Activated CD8-positive, alpha-beta memory T cell treated with anti-CD3 and anti-CD28 coated beads, Interleukin-2, amount 10 ng/mL, durations not matched to agents 7 days and 5 days (primary cell): ENCODE measurements at regions not wholly inside any gene's neighbourhood (a gene's known extent, or its start where the extent isn't known, plus 50 kb on each side); places are given as distances from the start of the nearest gene placed in this dataset.

Experiments used
- ATAC-seq: fragments of 150-1000 bp; cut with Tn5 transposase; one replicate; pipeline ENCODE4 v1.10.0; 2021; ENCODE audit warnings: moderate library complexity
- CTCF ChIA-PET: fragments of 350-600 bp; sonication (Branson Sonifier 250); formaldehyde crosslinking; loops from one replicate; lab custom pipeline; 2021; ENCODE audit warnings: antibody characterized with exemption; lab: Charles Lee
- DNase-seq: peaks from one replicate; pipeline ENCODE4 v3.0.0-alpha.2; 2020
- H3K27ac Mint-ChIP-seq: one replicate; pipeline ENCODE4 v1.8.0; 2021; ENCODE audit warnings: mild to moderate bottlenecking, mixed read lengths
- H3K27me3 Mint-ChIP-seq: one replicate; pipeline ENCODE4 v1.8.0; 2021; ENCODE audit warnings: mixed read lengths
- H3K36me3 Mint-ChIP-seq: one replicate; pipeline ENCODE4 v1.8.0; 2021; ENCODE audit warnings: mild to moderate bottlenecking, mixed read lengths
- H3K4me1 Mint-ChIP-seq: one replicate; pipeline ENCODE4 v1.8.0; 2021; ENCODE audit warnings: mixed read lengths
- H3K4me3 Mint-ChIP-seq: one replicate; pipeline ENCODE4 v1.8.0; 2021; ENCODE audit warnings: mild to moderate bottlenecking, moderate library complexity, mixed read lengths
- H3K9me3 Mint-ChIP-seq: one replicate; pipeline ENCODE4 v1.8.0; 2022; ENCODE audit warnings: low read depth, mixed read lengths

DNA sequence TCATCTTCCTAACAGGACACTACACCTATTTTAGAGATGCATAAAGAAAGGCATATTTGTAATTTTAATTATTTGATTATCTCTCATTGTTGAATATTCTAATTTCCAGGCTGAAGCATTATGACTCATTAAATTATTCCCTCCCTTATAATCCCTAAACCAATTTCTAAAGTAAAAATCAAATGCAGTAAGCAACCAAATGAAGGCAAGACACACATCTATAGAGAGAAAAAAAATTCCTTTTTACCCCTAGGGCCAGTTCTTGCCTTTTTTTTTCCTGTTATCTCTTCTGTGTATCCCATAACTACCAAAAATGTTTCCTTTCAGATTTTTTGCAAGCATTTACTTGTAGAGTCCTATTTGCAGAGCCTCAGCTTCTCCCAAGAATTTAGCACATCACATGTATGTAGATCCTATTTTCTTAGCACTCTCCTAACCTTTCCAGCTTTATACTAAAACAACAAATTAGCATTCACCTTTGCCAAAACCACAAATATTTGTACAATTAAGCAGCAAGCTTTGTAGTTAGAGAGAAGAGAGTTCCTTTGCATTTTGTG is 177.9 kb downstream of the SATB1 start:
- DNase-seq (no peak), ATAC-seq (no peak)

DNA sequence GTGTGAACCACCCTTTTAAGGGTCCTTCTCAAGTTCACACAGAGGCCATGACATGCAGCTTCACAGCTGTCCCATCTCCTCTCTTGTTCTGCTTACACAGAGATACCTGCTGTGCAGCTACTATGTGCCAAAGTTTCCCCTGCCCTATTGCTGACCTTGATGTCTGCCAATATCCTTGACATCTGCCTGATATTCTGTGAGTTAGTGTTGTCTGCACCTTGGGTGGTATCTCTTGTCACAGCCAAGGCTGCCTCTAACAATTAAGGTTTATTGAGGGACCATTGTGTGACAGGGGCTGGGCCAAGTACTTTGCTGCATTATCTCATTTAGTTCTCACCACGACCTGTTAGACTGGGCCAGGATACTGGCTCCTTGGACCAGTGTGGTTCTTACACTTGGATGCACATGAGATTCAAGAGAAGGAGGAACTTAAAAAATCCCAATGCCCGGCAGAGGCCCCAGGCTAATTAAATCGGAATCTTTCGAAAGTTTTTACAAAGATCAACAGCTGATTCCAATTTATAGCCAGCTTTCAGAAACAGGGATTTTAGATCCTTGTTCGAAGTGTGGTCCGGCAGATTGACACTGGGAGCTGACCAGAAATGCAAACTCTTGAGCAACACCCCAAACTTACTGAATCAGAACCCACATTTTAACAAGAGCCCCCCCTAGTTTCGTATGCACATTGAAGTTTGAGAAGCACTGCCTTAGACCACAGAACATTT is 178.6 kb downstream of the SATB1 start:
- CTCF ChIA-PET = no interaction called here
- Mint-ChIP-seq H3K27ac (no peak overlapping the region), H3K4me3 (no peak overlapping the region), H3K4me1 (peaks cover 9% of the 10 kb centered on the region), H3K27me3 (peaks cover 48% of the 10 kb centered on the region), H3K9me3 (no peaks in the 10 kb centered on the region), H3K36me3 (no peaks in the 10 kb centered on the region)
- ATAC-seq (no peak), DNase-seq (no peak)

More for the DNA sequence above, 177.9 kb downstream of the SATB1 start:
- CTCF ChIA-PET = interaction anchor here (0.7 kb wide), 1 partner anchor 32 kb away, joined by 3 read pairs; no protein-coding TSS in a partner anchor
- H3K4me3 Mint-ChIP-seq = no peak overlapping the region
- H3K27ac Mint-ChIP-seq = no peak overlapping the region
- H3K9me3 Mint-ChIP-seq = no peaks in the 10 kb centered on the region
- no peaks in the 10 kb centered on the region for H3K36me3 Mint-ChIP-seq
- H3K27me3 Mint-ChIP-seq = peaks cover 42% of the 10 kb centered on the region
- H3K4me1 Mint-ChIP-seq = peaks cover 9% of the 10 kb centered on the region

DNA sequence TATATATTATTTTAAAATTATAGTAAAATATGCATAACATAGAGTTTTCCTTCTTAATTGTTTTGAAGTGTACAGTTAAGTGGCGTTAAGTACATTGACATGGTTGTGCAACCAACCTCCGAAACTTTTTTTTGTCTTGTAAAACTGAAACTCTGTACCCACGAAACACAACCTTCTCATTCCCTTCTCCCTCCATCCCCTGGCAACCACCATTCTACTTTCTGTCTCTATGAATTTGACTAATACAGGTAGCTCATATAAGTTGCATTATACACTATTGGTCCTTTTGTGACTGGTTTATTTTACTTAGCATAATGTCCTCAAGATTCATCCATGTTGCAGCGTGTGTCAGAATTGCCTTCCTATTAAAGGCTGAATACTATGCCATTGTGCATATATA is 179.4 kb downstream of the SATB1 start:
- no peak overlapping the region for H3K4me3 Mint-ChIP-seq
- DNase-seq (no peak), ATAC-seq (peak; percentile 65)
- CTCF ChIA-PET = no interaction called here
- peaks cover 9% of the 10 kb centered on the region for H3K4me1 Mint-ChIP-seq
- H3K27ac Mint-ChIP-seq = no peak overlapping the region
- no peaks in the 10 kb centered on the region for H3K9me3 Mint-ChIP-seq
- no peaks in the 10 kb centered on the region for H3K36me3 Mint-ChIP-seq
- H3K27me3 Mint-ChIP-seq = peaks cover 43% of the 10 kb centered on the region

DNA sequence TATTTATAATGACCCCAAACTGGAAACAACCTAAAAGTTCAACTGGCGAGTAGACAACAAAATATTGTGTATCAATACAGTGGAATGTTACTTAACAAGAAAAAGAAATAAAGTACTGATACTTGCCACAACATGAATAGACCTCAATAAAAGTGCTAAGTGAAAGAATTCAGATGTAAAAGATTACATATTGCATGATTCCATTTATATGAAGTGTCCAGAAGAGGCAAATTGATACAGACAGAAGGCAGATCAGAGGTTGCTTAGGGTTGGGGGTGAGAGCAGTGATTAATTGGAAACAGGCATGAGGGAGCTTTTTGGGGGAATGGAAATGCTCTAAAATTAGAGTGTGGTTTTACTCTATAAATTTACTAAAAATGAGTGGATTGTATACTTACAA is 183.3 kb downstream of the SATB1 start:
- peaks cover 42% of the 10 kb centered on the region for H3K27me3 Mint-ChIP-seq
- no peaks in the 10 kb centered on the region for H3K36me3 Mint-ChIP-seq
- H3K4me3 Mint-ChIP-seq = no peak overlapping the region
- ATAC-seq (no peak), DNase-seq (no peak)
- no peaks in the 10 kb centered on the region for H3K9me3 Mint-ChIP-seq
- no peak overlapping the region for H3K27ac Mint-ChIP-seq
- H3K4me1 Mint-ChIP-seq = peaks cover 28% of the 10 kb centered on the region
- CTCF ChIA-PET = no interaction called here

DNA sequence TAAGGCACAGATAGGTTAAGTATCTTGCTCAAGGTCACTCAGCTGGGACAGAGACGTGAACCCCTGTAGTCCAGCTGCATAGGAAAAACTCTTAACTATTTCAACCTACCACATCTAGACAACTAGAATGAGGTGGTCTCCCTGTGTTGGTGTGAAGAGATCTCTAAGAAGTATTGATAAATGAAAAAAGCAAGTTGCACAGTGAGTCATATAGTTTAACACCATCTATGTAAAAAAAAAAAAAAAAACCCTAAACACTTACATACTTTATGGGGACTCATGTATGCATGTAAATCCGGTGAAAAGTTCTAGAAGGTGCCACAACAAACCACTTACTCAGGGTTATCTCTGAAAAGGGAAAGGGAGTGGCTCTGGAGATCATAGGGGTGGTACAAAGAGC is 185.5 kb downstream of the SATB1 start:
- peaks cover 1% of the 10 kb centered on the region for H3K36me3 Mint-ChIP-seq

DNA sequence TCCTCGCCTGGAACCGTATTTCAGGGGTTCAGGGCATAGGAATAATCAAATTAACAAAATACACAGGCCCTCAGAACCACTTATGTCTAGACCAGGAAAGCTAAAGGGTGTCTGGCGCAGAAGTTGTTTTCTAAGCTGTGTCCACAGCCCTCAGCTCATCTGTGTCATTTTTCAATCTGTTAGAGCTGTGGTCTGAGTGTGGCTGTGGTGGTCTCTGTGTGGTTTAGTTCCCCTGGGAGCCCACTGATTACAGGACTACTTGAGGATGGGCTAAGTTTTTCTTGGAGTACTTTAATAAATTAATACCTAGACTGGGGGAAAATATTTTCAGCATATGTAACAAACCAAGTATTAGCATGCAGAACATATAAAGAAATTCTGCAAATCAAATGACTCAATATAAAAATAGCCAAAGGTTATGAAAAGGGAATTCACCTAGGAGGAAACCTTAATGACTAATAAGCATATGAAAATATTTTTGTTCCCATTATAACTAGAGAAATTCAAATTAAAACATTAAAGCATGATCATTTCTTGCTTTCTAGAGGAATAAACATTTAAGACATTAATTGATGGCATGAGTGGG is 186.3 kb downstream of the SATB1 start:
- H3K27ac Mint-ChIP-seq = no peak overlapping the region
- H3K9me3 Mint-ChIP-seq = no peaks in the 10 kb centered on the region
- DNase-seq (no peak), ATAC-seq (no peak)
- CTCF ChIA-PET = no interaction called here
- H3K27me3 Mint-ChIP-seq = peaks cover 45% of the 10 kb centered on the region
- no peak overlapping the region for H3K4me3 Mint-ChIP-seq
- peaks cover 1% of the 10 kb centered on the region for H3K36me3 Mint-ChIP-seq
- H3K4me1 Mint-ChIP-seq = peaks cover 23% of the 10 kb centered on the region

More for the DNA sequence above, 185.5 kb downstream of the SATB1 start:
- DNase-seq (no peak), ATAC-seq (no peak)
- peaks cover 23% of the 10 kb centered on the region for H3K4me1 Mint-ChIP-seq
- H3K9me3 Mint-ChIP-seq = no peaks in the 10 kb centered on the region
- H3K27me3 Mint-ChIP-seq = peaks cover 46% of the 10 kb centered on the region
- CTCF ChIA-PET = no interaction called here
- H3K27ac Mint-ChIP-seq = no peak overlapping the region
- H3K4me3 Mint-ChIP-seq = no peak overlapping the region

DNA sequence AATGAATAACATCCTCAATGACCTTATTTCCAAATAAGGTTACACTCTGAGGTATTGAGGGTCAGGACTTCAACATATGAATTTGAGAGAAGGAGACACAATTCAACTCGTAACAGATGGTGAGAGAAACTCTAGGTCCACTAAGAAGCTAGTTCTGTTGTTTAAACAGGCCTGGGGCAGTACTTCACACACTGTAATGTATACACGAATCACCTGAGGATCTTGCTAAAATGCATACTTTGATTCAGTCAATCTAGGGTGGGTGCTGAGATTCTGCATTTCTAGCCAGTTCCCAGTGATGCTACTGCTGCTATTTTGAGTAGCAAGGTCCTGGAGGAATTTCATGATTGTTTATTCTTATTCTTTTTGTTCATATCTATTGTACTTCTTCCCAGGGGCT is 186.8 kb downstream of the SATB1 start:
- Mint-ChIP-seq H3K27me3 (peaks cover 45% of the 10 kb centered on the region), H3K36me3 (peaks cover 1% of the 10 kb centered on the region), H3K4me3 (no peak overlapping the region), H3K4me1 (peaks cover 23% of the 10 kb centered on the region), H3K27ac (no peak overlapping the region), H3K9me3 (no peaks in the 10 kb centered on the region)
- no peak for ATAC-seq
- no peak for DNase-seq
- CTCF ChIA-PET = no interaction called here

DNA sequence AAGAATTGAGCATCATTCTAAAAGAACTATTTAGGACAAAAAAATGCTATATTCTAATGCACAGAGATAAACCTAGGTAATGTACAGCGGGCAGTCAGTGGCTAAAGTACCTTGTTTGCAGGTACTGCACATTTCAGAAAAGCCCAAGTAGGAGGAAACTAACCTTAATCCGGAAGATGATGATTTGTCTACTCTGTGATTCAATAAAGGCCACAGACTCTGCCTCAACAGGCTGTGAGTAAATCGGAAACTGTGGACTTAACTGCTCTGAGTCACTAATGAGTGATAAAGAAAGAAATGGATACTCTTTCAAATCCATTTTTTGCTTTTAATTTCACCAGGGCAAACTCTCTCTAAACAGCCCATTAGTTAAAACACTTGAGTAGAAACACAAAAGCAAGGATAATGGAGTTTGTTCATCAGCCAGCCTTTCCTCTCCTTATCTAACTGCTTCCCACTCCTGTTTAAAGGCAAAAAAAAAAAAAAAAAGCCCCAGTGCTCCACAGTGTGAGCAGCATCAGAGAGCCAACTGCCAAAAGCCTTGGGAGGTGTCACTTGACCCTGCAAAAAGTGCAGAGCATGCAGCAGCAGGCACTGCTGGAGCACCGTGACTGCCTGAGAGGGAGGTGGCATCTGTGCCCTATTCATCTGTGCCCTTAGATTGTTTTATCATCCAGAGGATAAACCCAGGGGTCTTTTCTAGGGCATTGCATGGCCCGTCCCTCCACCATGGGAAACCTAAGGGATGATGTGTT is 187.7 kb downstream of the SATB1 start:
- peak; percentile 93 for ATAC-seq
- no peak overlapping the region for H3K4me3 Mint-ChIP-seq
- peaks cover 1% of the 10 kb centered on the region for H3K36me3 Mint-ChIP-seq
- peaks cover 23% of the 10 kb centered on the region for H3K4me1 Mint-ChIP-seq
- H3K27ac Mint-ChIP-seq = peak overlapping the region; percentile 45
- peak; percentile 55 for DNase-seq
- peaks cover 49% of the 10 kb centered on the region for H3K27me3 Mint-ChIP-seq
- H3K9me3 Mint-ChIP-seq = no peaks in the 10 kb centered on the region
- CTCF ChIA-PET = no interaction called here

DNA sequence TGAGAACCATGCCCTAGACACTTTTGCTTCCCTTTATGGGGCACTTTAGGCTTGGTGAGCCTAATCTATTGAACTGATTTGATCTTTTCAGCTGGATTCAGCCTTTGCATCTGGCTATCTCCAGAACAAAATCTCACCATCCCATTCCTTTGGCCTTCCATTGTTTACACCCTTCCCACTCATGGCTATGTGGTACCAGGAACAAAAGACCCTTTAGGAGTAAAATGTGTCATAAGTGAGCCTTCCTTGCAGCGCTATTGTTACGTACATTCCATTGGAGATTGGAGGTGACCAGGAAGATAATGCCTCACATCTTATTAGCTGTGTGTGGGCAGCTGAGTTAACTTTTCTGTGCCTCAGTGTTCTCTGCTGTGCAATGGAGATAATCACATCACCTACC is 188.4 kb downstream of the SATB1 start:
- no peak for DNase-seq
- peaks cover 23% of the 10 kb centered on the region for H3K4me1 Mint-ChIP-seq
- peaks cover 1% of the 10 kb centered on the region for H3K36me3 Mint-ChIP-seq
- H3K27ac Mint-ChIP-seq = no peak overlapping the region
- peaks cover 49% of the 10 kb centered on the region for H3K27me3 Mint-ChIP-seq
- no peak for ATAC-seq
- no peaks in the 10 kb centered on the region for H3K9me3 Mint-ChIP-seq
- H3K4me3 Mint-ChIP-seq = no peak overlapping the region
- CTCF ChIA-PET = no interaction called here

DNA sequence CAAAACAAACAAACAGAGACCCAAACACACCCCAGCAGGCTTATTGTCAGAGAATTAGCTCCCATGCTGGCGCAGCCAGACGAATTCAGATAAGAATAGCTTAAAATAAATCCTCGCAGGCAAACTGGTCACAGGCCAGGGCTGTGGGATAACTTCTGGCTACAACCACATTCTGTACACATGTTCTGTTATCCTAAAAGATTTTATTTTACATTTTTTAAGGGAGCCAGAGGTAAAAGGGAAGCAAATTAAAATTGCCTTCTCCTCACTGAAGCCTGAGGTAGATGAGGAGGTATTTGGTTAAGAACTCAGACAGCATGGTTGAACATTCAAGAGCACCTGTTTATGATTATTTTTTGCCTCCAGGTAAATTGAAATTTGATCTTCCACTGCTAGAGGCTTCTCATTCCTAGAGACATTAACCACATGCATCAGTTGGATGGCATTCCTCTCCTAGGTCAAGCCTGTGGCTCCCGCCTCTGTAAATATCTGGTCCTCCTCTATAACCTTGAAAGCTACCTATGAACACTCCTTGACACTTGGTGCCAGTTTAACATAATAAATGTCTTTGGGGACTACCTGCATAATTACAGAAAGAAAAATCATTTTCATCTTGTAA is 190.3 kb downstream of the SATB1 start:
- DNase-seq (no peak), ATAC-seq (no peak)
- H3K36me3 Mint-ChIP-seq = peaks cover 1% of the 10 kb centered on the region
- no peak overlapping the region for H3K27ac Mint-ChIP-seq
- CTCF ChIA-PET = no interaction called here
- H3K27me3 Mint-ChIP-seq = peaks cover 46% of the 10 kb centered on the region
- H3K4me1 Mint-ChIP-seq = peaks cover 23% of the 10 kb centered on the region
- no peak overlapping the region for H3K4me3 Mint-ChIP-seq
- H3K9me3 Mint-ChIP-seq = no peaks in the 10 kb centered on the region

DNA sequence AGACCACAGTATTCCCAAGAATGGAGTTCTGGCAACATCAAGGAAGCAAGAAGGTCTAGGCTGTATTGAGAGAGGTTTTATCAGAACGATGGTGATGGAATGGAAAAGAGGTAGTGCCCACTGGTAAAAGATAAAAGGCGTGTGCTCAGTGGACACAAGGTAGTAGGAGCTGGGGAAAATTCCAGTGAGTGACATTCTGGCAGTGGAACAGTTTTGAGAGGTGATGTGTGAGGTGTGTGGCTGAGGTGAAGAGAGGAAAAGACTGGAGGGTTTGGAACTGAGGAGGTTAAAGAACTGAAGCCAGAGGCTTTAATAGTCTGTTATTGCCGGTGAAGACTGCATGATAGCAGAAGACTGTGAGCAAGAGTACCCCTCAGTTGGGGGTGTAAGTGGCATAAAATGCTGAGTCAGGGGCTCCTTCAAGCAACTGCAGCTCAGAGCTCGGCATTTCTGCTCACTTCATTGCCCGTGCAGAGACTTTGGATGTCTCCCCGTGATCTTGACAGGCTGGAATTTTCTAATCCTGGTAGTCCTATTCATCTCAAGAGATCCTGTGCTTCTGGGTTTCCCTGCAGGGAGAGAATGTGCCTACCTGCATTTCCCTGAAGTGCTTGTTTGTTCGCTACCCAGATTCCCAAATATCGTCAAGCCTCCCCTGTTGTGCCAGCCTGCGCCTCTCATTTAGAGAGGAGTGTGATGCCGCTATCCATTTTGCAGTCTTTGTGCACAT is 191.0 kb downstream of the SATB1 start:
- peaks cover 1% of the 10 kb centered on the region for H3K36me3 Mint-ChIP-seq
- no peak overlapping the region for H3K4me3 Mint-ChIP-seq
- ATAC-seq (no peak), DNase-seq (no peak)
- H3K27me3 Mint-ChIP-seq = peaks cover 40% of the 10 kb centered on the region
- CTCF ChIA-PET = no interaction called here
- no peak overlapping the region for H3K27ac Mint-ChIP-seq
- no peaks in the 10 kb centered on the region for H3K9me3 Mint-ChIP-seq
- peaks cover 22% of the 10 kb centered on the region for H3K4me1 Mint-ChIP-seq

DNA sequence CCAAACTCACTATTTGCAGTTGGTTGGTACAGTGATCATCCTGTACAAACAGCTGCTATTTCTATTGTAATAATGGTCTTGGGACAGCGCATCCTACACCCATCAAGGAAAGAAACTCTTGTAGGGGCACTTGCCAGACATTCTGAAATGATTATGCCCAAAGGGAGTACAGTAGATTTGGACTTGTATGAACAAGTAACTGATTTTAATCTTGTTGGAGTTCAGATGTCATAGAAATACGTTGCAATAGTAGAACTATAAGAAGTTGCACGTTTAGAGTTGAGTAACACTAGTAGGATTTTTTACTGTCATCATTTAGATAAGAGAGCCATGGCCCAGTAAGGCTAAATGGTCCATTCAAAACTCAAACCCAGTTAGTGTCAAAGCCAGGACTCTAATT is 192.8 kb downstream of the SATB1 start:
- no peak overlapping the region for H3K27ac Mint-ChIP-seq
- peaks cover 1% of the 10 kb centered on the region for H3K36me3 Mint-ChIP-seq
- H3K4me1 Mint-ChIP-seq = peaks cover 8% of the 10 kb centered on the region
- CTCF ChIA-PET = no interaction called here
- ATAC-seq (no peak), DNase-seq (no peak)
- peaks cover 43% of the 10 kb centered on the region for H3K27me3 Mint-ChIP-seq
- no peak overlapping the region for H3K4me3 Mint-ChIP-seq
- H3K9me3 Mint-ChIP-seq = no peaks in the 10 kb centered on the region

DNA sequence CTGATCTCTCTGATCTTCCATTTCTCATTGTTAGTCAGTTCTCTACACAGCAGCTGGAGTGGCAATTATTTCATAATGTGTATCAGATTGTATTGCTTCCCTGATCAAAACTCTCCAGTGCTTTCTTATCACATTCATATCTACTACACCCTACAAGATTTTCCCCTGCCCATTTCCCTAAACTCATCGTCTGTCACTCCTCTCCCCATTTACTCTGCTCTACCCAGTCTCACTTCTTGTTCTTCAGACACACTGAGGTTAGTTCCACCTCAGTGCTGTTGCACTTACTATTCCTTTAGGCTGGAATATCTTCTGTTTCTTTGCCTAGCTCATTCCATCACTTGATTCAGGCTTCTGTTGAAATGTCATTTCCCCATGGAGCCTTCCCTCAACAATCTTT is 197.1 kb downstream of the SATB1 start:
- Mint-ChIP-seq H3K27me3 (peaks cover 21% of the 10 kb centered on the region), H3K27ac (no peak overlapping the region), H3K36me3 (no peaks in the 10 kb centered on the region), H3K9me3 (no peaks in the 10 kb centered on the region), H3K4me1 (peaks cover 12% of the 10 kb centered on the region), H3K4me3 (no peak overlapping the region)
- CTCF ChIA-PET = no interaction called here
- no peak for ATAC-seq
- DNase-seq = no peak
